ENCODE measurements at regions not wholly inside any gene's neighbourhood (a gene's known extent, or its start where the extent isn't known, plus 50 kb on each side); places are given as distances from the start of the nearest gene placed in this dataset.

- no peak for DNase-seq
Measured at GRCh38 chr20:41879123-41879522, 260.9 kb upstream of the CHD6 start.

GRCh38 chr20:41877911-41878310 is 259.7 kb upstream of the CHD6 start:
- no peak for DNase-seq

GRCh38 chr20:41874658-41875057 is 256.5 kb upstream of the CHD6 start:
- no peak for DNase-seq

GRCh38 chr20:41872930-41873329 is 254.8 kb upstream of the CHD6 start:
- DNase-seq = no peak

- no peak for DNase-seq
Measured at GRCh38 chr20:41870869-41871462, 252.8 kb upstream of the CHD6 start.

GRCh38 chr20:41869261-41869660 is 251.1 kb upstream of the CHD6 start:
- no peak for DNase-seq

GRCh38 chr20:41865938-41866337 is 247.8 kb upstream of the CHD6 start:
- DNase-seq = no peak

GRCh38 chr20:41862476-41862875 is 244.3 kb upstream of the CHD6 start:
- no peak for DNase-seq

- DNase-seq = no peak
Measured at GRCh38 chr20:41861772-41862422, 243.7 kb upstream of the CHD6 start.

GRCh38 chr20:41854765-41855164 is 236.6 kb upstream of the CHD6 start:
- no peak for DNase-seq

- DNase-seq = no peak
Measured at GRCh38 chr20:41853806-41854205, 235.6 kb upstream of the CHD6 start.

- DNase-seq = no peak
Measured at GRCh38 chr20:41848180-41848579, 230.0 kb upstream of the CHD6 start.

- DNase-seq = no peak
Measured at GRCh38 chr20:41837669-41838224, 219.6 kb upstream of the CHD6 start.

- no peak for DNase-seq
Measured at GRCh38 chr20:41833739-41834138, 215.6 kb upstream of the CHD6 start.

GRCh38 chr20:41830702-41831101 is 212.5 kb upstream of the CHD6 start:
- DNase-seq = no peak

GRCh38 chr20:41819436-41819835 is 201.3 kb upstream of the CHD6 start:
- DNase-seq = no peak

- no peak for DNase-seq
Measured at GRCh38 chr20:41818991-41819390, 200.8 kb upstream of the CHD6 start.

- no peak for DNase-seq
Measured at GRCh38 chr20:41818369-41818768, 200.2 kb upstream of the CHD6 start.

GRCh38 chr20:41811456-41811855 is 193.3 kb upstream of the CHD6 start:
- DNase-seq = no peak

- no peak for DNase-seq
Measured at GRCh38 chr20:41800040-41800439, 181.9 kb upstream of the CHD6 start.

GRCh38 chr20:41798930-41799502 is 180.8 kb upstream of the CHD6 start:
- DNase-seq = no peak

GRCh38 chr20:41786158-41786557 is 168.0 kb upstream of the CHD6 start:
- no peak for DNase-seq

- no peak for DNase-seq
Measured at GRCh38 chr20:41784209-41784958, 166.2 kb upstream of the CHD6 start.
